K562 (cell line): ENCODE measurements at regions not wholly inside any gene's neighbourhood (a gene's known extent, or its start where the extent isn't known, plus 50 kb on each side); places are given as distances from the start of the nearest gene placed in this dataset.

Experiments used
- ATAC-seq: fragments of 200-7000 bp; cut with Tn5 transposase; 3 replicates; pipeline ENCODE4 v1.9.1; 2020; ENCODE audit warnings: moderate library complexity
- BruUV-seq: library from RNA; stranded (reverse); fragments of 400-500 nt; replicated peaks from 2 replicates; lab custom pipeline; 2021; lab: Mats Ljungman, UMichigan
- CTCF ChIA-PET: fragments of 300-600 bp; formaldehyde crosslinking; extraction: SDS; loops from one replicate; lab custom pipeline; 2021; ENCODE audit warnings: low intra/inter-chr PET ratio; lab: Yijun Ruan, JAX
- POLR2A ChIA-PET: fragments of 300-600, 350-650 bp; sonication (Branson Sonifier 250); formaldehyde crosslinking; extraction: SDS; loops from one replicate; lab custom pipeline; 2021; ENCODE audit warnings: antibody characterized with exemption, inconsistent platforms; lab: Yijun Ruan, JAX
- DNase-seq, 4 experiments: peaks; one replicate each; pipeline versions ENCODE4 v3.0.0 to v3.0.0-alpha.2; 2011 to 2018; ENCODE audit warnings: low spot score in 3 of 4, mixed read lengths in 3 of 4; ENCODE audit errors: extremely low read depth in 1 of 4
- FAIRE-seq: peaks from 2 replicates; lab custom pipeline; 2011; peaks lifted over from hg19 to GRCh38; lab: Jason Lieb, UNC
- H2AFZ ChIP-seq: 2 replicates; pipeline ENCODE4 v1.6.0; 2011; ENCODE audit warnings: low read depth, low read length, control low read depth, inconsistent platforms
- H3K27ac ChIP-seq: fragments of 200-600 bp; 3 replicates; pipeline ENCODE4 v1.8.0; 2011; ENCODE audit warnings: low read depth, mild to moderate bottlenecking, control low read depth, inconsistent platforms, low read length, moderate library complexity, mixed read lengths; ENCODE audit errors: extremely low read depth
- H3K27me3 ChIP-seq, 2 experiments: fragments of 300-600 bp in 1 of 2; 2 replicates in 1 of 2; 3 replicates in 1 of 2; pipeline versions ENCODE4 v1.6.0 to v1.8.0; 2011; ENCODE audit warnings: inconsistent platforms in 2 of 2, low read length in 2 of 2, mild to moderate bottlenecking in 1 of 2, mixed read lengths in 1 of 2, moderate library complexity in 1 of 2; ENCODE audit not compliant: control insufficient read depth in 2 of 2, insufficient read depth in 2 of 2
- H3K36me3 ChIP-seq: fragments of 300-600 bp; 3 replicates; pipeline ENCODE4 v1.8.0; 2011; ENCODE audit warnings: mild to moderate bottlenecking, low read length, inconsistent platforms; ENCODE audit not compliant: control insufficient read depth, insufficient read depth
- H3K4me1 ChIP-seq, 2 experiments: fragments of 200-600 bp in 1 of 2; replicated peaks in 1 of 2; 2 replicates in 1 of 2; 3 replicates in 1 of 2; pipeline versions ENCODE4 v1.5.1 to v1.8.0; 2011; ENCODE audit warnings: inconsistent platforms in 2 of 2, low read length in 2 of 2, mild to moderate bottlenecking in 1 of 2, mixed read lengths in 1 of 2, moderate library complexity in 1 of 2; ENCODE audit not compliant: control insufficient read depth in 2 of 2, insufficient read depth in 2 of 2
- H3K4me2 ChIP-seq: 2 replicates; pipeline ENCODE4 v1.6.1; 2011; ENCODE audit warnings: low read length, control low read depth, inconsistent platforms, mixed read lengths; ENCODE audit not compliant: insufficient read depth
- H3K4me3 ChIP-seq: fragments of 200-600 bp; sonication (generic), shearing (Covaris generic); 2 replicates; pipeline ENCODE4 v1.5.1; 2016; ENCODE audit warnings: control low read depth, inconsistent platforms
- H3K79me2 ChIP-seq: fragments of 200-600 bp; 3 replicates; pipeline ENCODE4 v1.8.0; 2011; ENCODE audit warnings: low read length, inconsistent platforms; ENCODE audit not compliant: control insufficient read depth, insufficient read depth
- H3K9ac ChIP-seq, 2 experiments: 2 replicates each; pipeline versions ENCODE4 v1.6.0 to v1.6.1; 2011; ENCODE audit warnings: low read depth in 2 of 2, low read length in 2 of 2, control low read depth in 1 of 2, inconsistent platforms in 1 of 2, mild to moderate bottlenecking in 1 of 2, mixed read lengths in 1 of 2; ENCODE audit not compliant: insufficient read depth in 1 of 2
- H3K9me1 ChIP-seq: one replicate; pipeline ENCODE4 v1.6.0; 2011; ENCODE audit warnings: inconsistent platforms, mild to moderate bottlenecking, low read length, moderate library complexity; ENCODE audit not compliant: control insufficient read depth, insufficient read depth
- H3K9me3 ChIP-seq: replicated peaks from 2 replicates; pipeline ENCODE4 v1.5.1; 2011; ENCODE audit warnings: low read depth, low read length, inconsistent platforms; ENCODE audit not compliant: control insufficient read depth, insufficient read depth
- H4K20me1 ChIP-seq: replicated peaks from 2 replicates; pipeline ENCODE4 v1.6.1; 2011; ENCODE audit warnings: low read length, inconsistent platforms, mixed read lengths; ENCODE audit not compliant: control insufficient read depth, insufficient read depth
- ETS1 ChIP-seq: conservative IDR thresholded peaks from 2 replicates; pipeline ENCODE4 v1.6.1; 2011; ENCODE audit warnings: low read depth, mild to moderate bottlenecking, low read length; ENCODE audit not compliant: control insufficient read depth
- HDAC1 ChIP-seq, 2 experiments: fragments of 450-650 bp; IDR thresholded peaks; 2 replicates each; pipeline ENCODE4 v1.6.1; 2016 to 2017; ENCODE audit warnings: inconsistent platforms in 1 of 2, mild to moderate bottlenecking in 1 of 2, moderate library complexity in 1 of 2
- MCM5 ChIP-seq: fragments of 450-650 bp; IDR thresholded peaks from 2 replicates; pipeline ENCODE4 v1.6.1; 2016; ENCODE audit warnings: low read depth
- NFXL1 ChIP-seq: fragments of 450-650 bp; formaldehyde crosslinking; IDR thresholded peaks from 2 replicates; pipeline ENCODE4 v1.4.0; 2021; ENCODE audit warnings: mild to moderate bottlenecking
- PHF20 ChIP-seq: fragments of 450-650 bp; IDR thresholded peaks from 2 replicates; pipeline ENCODE4 v1.6.1; 2018; ENCODE audit not compliant: partially characterized antibody
- ZNF512 ChIP-seq: IDR thresholded peaks from 2 replicates; pipeline ENCODE4 v1.6.1; 2016; ENCODE audit warnings: missing genetic modification characterization, missing compliant biosample characterization
- WGBS: fragments of 100-300 bp; shearing (Covaris generic); methylation state at CpG from one replicate; pipeline ENCODE4 v1.1.6; 2016; ENCODE audit warnings: low coverage, mixed read lengths; ENCODE audit not compliant: insufficient coverage; ENCODE audit errors: missing lambda C conversion rate; 5-methylcytosine and 5-hydroxymethylcytosine counted together
- in situ Hi-C: fragments of 300-500 bp; cut with MboI; formaldehyde crosslinking; loops from 4 replicates; pipeline ENCODE4 v1.15.0; 2018; ENCODE audit warnings: inconsistent platforms, mixed read lengths
- intact Hi-C: fragments of 100-400 bp; cut with micrococcal nuclease; formaldehyde crosslinking; loops from 2 replicates; pipeline ENCODE4 v1.14.2; 2022

GRCh38 chr12:54721312-54721711 is 73.1 kb upstream of the DCD start:
- no TSS peak for BruUV-seq
- no peaks in the 10 kb centered on the region for H3K79me2 ChIP-seq
- no peak for DNase-seq
- TF ChIP-seq ZNF512 (tag) (peak; percentile 40), PHF20 (no peak)
- H3K9ac ChIP-seq = no peak overlapping the region
- no peak overlapping the region for H2AFZ ChIP-seq
- no peaks in the 10 kb centered on the region for H3K27me3 ChIP-seq
- no peak overlapping the region for H3K27ac ChIP-seq
- no peaks in the 10 kb centered on the region for H4K20me1 ChIP-seq
- in situ Hi-C loops (no loop called here), intact Hi-C loops (no loop called here)
- no peaks in the 10 kb centered on the region for H3K9me3 ChIP-seq
- no peaks in the 10 kb centered on the region for H3K4me1 ChIP-seq
- WGBS = 0% methylated on average over 2 of the region's 3 CpGs
- H3K9me1 ChIP-seq = no peaks in the 10 kb centered on the region
- no peak overlapping the region for H3K4me3 ChIP-seq
- POLR2A ChIA-PET = interaction anchor here (0.9 kb wide), 1 partner anchor 17 kb away, joined by 3 read pairs; no protein-coding TSS in a partner anchor
- H3K4me2 ChIP-seq = no peak overlapping the region
- H3K36me3 ChIP-seq = no peaks in the 10 kb centered on the region
- FAIRE-seq = no peak
- CTCF ChIA-PET = no interaction called here
- ATAC-seq = no peak

- intact Hi-C loops (no loop called here), in situ Hi-C loops (no loop called here)
- no peak overlapping the region for H2AFZ ChIP-seq
- no peak overlapping the region for H3K27ac ChIP-seq
- FAIRE-seq (peak; percentile 32), DNase-seq (no peak), ATAC-seq (no peak)
- H3K36me3 ChIP-seq = no peaks in the 10 kb centered on the region
- H3K9me1 ChIP-seq = no peaks in the 10 kb centered on the region
- no peaks in the 10 kb centered on the region for H4K20me1 ChIP-seq
- no peaks in the 10 kb centered on the region for H3K27me3 ChIP-seq
- H3K4me2 ChIP-seq = no peak overlapping the region
- TF ChIP-seq MCM5 = no peak
- TF ChIP-seq HDAC1 (IDR thresholded peaks at IDR 0.05) = no peak
- no peak for TF ChIP-seq ETS1
- TF ChIP-seq NFXL1 = no peak
- no peak overlapping the region for H3K9ac ChIP-seq
- no peaks in the 10 kb centered on the region for H3K9me3 ChIP-seq
- H3K4me3 ChIP-seq = no peak overlapping the region
- H3K4me1 ChIP-seq = no peaks in the 10 kb centered on the region
- WGBS = 1% methylated on average over 5 of the region's 5 CpGs
- no peaks in the 10 kb centered on the region for H3K79me2 ChIP-seq
- CTCF ChIA-PET = interaction anchor here (0.5 kb wide), 1 partner anchor 239 kb away, joined by 3 read pairs; no protein-coding TSS in a partner anchor
- no TSS peak for BruUV-seq
- POLR2A ChIA-PET = interaction anchor here (0.6 kb wide), 1 partner anchor 349 kb away, joined by 3 read pairs; no protein-coding TSS in a partner anchor
These were observed 71.5 kb upstream of the DCD start for GRCh38 chr12:54719691-54720090.
